Left lobe of liver (tissue), 2 donors: ENCODE measurements at regions not wholly inside any gene's neighbourhood (a gene's known extent, or its start where the extent isn't known, plus 50 kb on each side); places are given as distances from the start of the nearest gene placed in this dataset.
"Not testable (repeated sequence)": the region's sequence is repeated elsewhere in the genome, so short reads cannot be mapped to it uniquely, and the experiment has no call there.

Experiments
- ATAC-seq: fragments of 200-7000 bp; cut with Tn5 transposase; one replicate; pipeline ENCODE4 v1.9.1; 2020; ENCODE audit warnings: mild to moderate bottlenecking, moderate library complexity
- DNase-seq: peaks from one replicate; pipeline ENCODE4 v3.0.0-alpha.2; 2020; ENCODE audit warnings: low spot score
- donor health status: DM: no; HTN: no; CAD: no; lungs with moderate emphysema.
- donor health status: DM: no; HTN: yes; CAD: no.

- DNase-seq (no peak), ATAC-seq (no peak)
These were observed 689.3 kb downstream of the CENPC start for GRCh38 chr4:66855956-66856355.

GRCh38 chr4:66853845-66854244 lies 691.5 kb downstream of the CENPC start:
- no peak for ATAC-seq
- DNase-seq: no peak

GRCh38 chr4:66852843-66853242 lies 692.5 kb downstream of the CENPC start:
- DNase-seq (no peak), ATAC-seq (no peak)

DNA sequence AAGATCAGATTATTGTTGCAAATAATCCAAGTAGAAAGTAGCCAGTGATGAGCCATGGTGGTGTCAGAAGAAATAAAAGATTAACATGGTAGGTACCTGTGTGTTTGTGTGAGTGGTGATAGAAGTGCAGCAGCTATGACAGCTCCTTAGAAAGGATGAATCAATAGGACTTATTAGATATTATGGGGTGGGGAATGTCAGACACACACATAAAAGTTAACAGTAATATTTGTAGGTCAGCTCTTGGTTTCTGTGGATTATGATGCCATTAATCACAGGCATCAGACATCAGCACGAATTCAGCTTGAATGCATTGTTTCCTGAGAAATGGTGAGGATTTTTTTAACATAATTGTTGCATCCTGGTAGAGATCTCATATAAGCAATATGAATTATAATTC lies 695.7 kb downstream of the CENPC start:
- no peak for DNase-seq
- no peak for ATAC-seq

- ATAC-seq: no peak
- no peak for DNase-seq
These were observed 702.6 kb downstream of the CENPC start for GRCh38 chr4:66842724-66843088.

- DNase-seq: no peak
- ATAC-seq: no peak
These were observed 703.1 kb downstream of the CENPC start for GRCh38 chr4:66842026-66842723.

DNA sequence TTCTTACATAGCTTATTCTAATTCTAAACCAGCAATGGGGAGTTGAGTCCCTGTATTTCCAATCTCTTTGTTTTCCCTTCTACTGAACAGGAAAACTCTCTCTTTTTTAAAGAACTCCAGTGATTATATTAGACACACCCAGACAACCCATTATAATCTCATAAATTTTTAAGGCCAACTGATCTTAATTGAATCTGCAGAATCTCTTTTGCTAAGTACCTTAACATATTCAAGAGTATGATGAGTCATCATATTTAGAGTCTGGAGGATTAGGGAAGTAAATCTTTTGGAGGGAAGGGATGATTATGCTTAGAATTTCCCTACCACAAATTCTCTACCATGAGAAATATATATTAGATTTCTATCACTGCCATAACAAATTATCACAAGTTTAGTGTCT lies 705.1 kb downstream of the CENPC start:
- ATAC-seq (no peak), DNase-seq (no peak)

GRCh38 chr4:66837279-66837922 lies 707.9 kb downstream of the CENPC start:
- ATAC-seq (no peak), DNase-seq (no peak)

DNA sequence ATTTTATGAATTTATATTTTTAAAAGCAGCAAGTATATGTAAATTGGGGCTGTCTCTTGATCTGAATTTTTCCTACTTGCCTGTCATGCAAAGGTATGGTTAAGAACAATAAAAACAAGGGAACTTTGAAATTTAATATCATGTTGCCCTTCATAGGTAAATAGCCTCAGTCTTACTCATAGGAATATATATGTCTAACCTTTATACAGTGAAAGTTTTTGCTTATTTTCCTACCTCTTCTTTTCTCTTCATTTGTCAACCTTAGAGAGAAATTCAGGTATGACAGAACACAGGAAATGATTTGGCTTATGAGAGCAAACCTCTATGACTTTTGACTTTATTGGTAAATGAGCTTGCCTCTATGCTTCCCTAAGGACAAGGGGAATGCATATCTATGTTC lies 716.0 kb downstream of the CENPC start:
- DNase-seq: no peak
- no peak for ATAC-seq

DNA sequence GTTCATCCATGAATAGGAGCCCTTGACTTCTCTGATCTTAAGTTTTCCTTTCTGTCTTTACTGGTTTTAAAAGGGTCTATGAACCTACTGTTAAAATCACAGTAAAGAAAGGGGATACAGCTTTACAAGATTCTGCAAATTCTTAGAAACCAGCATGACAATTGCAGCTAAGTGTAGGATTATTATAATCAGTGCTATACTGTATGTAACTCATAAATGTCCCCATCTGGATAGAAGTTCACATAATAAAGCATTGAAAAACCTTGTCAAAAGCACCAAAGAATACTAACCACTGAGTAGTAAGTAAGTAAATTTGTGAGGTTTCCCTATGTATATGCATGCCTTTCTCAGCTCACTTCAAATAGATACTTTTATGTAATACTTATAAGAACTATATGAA lies 724.6 kb downstream of the CENPC start:
- no peak for ATAC-seq
- no peak for DNase-seq

DNA sequence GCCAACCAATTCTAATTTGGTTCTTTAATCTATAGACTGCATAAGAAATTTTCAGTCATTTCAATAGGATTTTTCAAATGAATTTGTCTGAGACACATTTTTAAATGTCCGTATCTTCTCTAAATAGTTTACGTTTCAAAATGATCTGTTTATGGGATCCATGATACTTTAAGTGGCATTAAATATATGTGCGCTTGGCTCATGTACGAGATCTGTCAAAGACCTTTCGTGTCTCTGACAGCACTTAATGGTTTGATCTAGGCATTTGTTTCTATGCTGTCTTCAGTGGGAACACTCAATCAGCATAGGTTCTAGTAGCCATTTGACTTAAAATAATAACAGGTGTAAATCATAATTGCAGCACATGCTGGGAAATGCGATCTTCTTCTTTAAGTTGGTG lies 731.0 kb downstream of the CENPC start:
- DNase-seq (no peak), ATAC-seq (no peak)

- ATAC-seq: no peak
These were observed 739.7 kb downstream of the CENPC start for GRCh38 chr4:66805582-66805981.

GRCh38 chr4:66804979-66805378 lies 740.3 kb downstream of the CENPC start:
- no peak for DNase-seq
- no peak for ATAC-seq

More at GRCh38 chr4:66805582-66805981, 739.7 kb downstream of the CENPC start:
- DNase-seq: no peak

DNA sequence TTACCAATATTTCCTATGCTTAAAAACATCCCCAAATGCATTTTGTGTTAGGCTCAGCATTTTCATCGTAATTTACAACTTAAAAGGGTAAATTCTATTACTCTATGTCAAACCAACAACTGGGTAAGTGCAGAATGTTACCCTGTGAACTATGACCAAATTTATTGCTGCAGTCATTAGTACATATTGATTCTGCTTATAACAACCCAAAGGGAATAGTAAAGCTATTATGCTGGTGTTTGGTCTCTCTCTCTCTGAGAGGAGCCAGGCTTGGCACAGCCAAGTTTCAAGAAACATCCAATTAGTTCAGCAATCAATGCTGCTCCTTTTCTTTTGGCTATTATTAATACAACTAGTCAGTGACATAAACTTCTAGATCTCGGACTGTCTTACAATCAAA lies 747.7 kb downstream of the CENPC start:
- DNase-seq (no peak), ATAC-seq (no peak)

DNA sequence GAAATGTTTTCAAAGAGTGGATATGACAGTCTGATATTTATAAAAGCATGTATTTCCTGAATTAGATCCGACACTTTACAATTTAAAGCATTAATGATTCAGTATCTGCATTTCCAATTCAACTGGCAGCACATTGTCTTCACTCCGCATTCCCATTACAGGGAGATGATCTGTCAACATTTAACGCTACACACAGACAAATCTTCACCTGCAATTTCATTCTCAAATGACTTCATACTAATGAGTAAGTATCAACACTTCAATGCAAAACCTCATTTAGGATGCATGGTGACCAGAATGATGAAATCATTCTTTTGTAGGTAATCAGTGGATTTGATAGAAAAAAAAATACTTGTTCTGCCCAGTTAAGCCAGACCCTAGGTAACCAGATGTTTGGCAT lies 749.6 kb downstream of the CENPC start:
- ATAC-seq (no peak), DNase-seq (no peak)

- ATAC-seq (no peak), DNase-seq (no peak)
These were observed 750.8 kb downstream of the CENPC start for GRCh38 chr4:66794390-66795034.

- DNase-seq (no peak), ATAC-seq (no peak)
These were observed 753.6 kb downstream of the CENPC start for GRCh38 chr4:66791686-66792085.

- DNase-seq (no peak), ATAC-seq (no peak)
These were observed 759.8 kb downstream of the CENPC start for GRCh38 chr4:66785479-66785878.

DNA sequence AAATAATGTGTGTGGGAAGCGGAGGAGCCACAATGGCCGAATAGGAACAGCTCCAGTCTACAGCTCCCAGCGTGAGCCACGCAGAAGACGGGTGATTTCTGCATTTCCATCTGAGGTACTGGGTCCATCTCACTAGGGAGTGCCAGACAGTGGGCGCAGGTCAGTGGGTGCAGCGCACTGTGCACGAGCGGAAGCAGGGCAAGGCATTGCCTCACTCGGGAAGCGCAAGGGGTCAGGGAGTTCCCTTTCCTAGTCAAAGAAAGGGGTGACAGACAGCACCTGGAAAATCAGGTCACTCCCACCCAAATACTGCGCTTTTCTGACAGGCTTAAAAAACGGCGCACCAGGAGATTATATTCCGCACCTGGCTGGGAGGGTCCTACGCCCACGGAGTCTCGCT lies 762.6 kb downstream of the CENPC start:
- DNase-seq, ATAC-seq: not testable (repeated sequence)

- DNase-seq: no peak
- ATAC-seq: no peak
These were observed 768.2 kb downstream of the CENPC start for GRCh38 chr4:66777097-66777496.

GRCh38 chr4:66769441-66769840 lies 775.9 kb downstream of the CENPC start:
- DNase-seq (no peak), ATAC-seq (no peak)

GRCh38 chr4:66767442-66767841 lies 777.9 kb downstream of the CENPC start:
- no peak for ATAC-seq
- no peak for DNase-seq
